ENCODE measurements at regions not wholly inside any gene's neighbourhood (a gene's known extent, or its start where the extent isn't known, plus 50 kb on each side); places are given as distances from the start of the nearest gene placed in this dataset.
"Not testable (repeated sequence)": the region's sequence is repeated elsewhere in the genome, so short reads cannot be mapped to it uniquely, and the experiment has no call there.

- no peak for DNase-seq
Observed at GRCh38 chr18:47669815-47670214, 260.6 kb downstream of the SMAD2 start.

DNA sequence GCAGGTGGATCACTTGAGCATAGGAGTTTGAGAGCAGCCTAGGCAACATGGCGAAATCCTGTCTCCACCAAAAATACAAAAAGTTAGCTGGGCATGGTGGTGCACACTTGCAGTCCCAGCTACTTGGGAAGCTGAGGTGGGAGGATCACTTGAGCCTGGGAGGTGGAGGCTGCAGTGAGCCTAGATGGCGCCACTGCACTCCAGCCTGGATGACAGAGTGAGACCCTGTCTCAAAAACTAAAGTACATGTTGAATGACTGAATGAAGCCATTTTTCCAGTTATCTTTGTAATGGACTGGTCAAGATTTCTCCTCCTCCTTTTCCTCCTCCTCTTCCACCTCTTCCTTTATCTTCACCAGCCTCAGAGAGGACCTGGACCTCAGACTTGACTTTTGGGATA lies 272.0 kb downstream of the SMAD2 start:
- no peak for DNase-seq

- no peak for DNase-seq
Observed at GRCh38 chr18:47654988-47655387, 275.5 kb downstream of the SMAD2 start.

- no peak for DNase-seq
Observed at GRCh38 chr18:47644896-47645295, 285.6 kb downstream of the SMAD2 start.

DNA sequence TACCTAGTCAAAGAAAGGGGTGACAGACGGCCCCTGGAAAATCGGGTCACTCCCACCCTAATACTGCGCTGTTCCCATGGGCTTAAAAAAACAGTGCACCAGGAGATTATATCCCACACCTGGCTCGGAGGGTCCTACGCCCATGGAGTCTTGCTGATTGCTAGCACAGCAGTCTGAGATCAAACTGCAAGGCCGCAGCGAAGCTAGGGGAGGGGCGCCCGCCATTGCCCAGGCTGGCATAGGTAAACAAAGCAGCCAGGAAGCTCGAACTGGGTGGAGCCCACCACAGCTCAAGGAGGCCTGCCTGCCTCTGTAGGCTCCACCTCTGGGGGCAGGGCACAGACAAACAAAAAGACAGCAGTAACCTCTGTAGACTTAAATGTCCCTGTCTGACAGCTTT lies 292.9 kb downstream of the SMAD2 start:
- not testable (repeated sequence) for DNase-seq

GRCh38 chr18:47635416-47635815 lies 295.0 kb downstream of the SMAD2 start:
- DNase-seq, result no peak

GRCh38 chr18:47632970-47633635 lies 297.4 kb downstream of the SMAD2 start:
- DNase-seq, result no peak

DNA sequence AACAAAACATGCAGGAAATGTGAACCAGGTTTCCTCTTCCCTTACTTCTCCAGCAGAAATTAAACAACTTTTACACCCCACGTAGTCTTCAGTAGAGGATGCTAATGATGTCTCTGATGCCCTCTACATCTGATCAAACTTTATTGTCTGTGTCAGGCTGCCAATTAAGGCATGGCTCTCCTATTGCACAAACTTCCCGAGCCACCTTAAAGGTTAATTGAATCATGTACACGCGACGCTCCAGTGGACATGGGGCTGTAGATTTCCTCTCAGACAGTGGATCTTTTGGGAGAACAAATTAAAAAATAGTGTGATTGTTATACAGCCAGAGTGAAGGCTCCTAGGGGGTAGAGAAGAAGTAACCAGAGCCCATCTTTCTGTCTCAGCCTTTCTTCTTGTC lies 301.6 kb downstream of the SMAD2 start:
- no peak for DNase-seq

DNA sequence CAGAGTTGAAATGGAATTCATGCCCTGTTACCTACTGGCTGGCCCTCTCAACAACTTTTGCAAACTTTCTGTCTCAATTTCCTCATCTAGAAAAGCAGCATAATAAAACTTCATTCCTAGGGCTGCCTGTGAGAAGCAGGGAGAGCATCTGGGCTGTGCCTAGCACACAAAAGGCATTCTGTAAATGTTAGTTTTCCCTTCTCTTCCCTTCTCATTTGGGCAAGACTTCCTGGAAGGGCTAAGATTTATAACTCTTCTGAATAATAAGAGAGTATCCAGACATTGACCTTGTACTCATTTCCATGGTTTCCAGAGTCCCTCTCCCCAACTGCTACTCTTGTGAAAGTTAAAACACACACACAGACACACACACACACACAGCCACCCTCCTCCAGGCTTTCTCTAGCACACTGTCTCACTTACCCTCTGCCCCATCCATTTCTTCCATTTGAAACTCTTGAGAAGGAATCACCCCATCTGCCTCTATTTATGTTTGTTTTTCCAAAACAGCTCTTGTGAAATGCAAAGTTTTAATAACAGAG lies 302.1 kb downstream of the SMAD2 start:
- no peak for DNase-seq

- no peak for DNase-seq
Observed at GRCh38 chr18:47627030-47627429, 303.4 kb downstream of the SMAD2 start.

- DNase-seq, result no peak
Observed at GRCh38 chr18:47619771-47620448, 310.5 kb downstream of the SMAD2 start.

- DNase-seq, result no peak
Observed at GRCh38 chr18:47618758-47619157, 311.7 kb downstream of the SMAD2 start.

DNA sequence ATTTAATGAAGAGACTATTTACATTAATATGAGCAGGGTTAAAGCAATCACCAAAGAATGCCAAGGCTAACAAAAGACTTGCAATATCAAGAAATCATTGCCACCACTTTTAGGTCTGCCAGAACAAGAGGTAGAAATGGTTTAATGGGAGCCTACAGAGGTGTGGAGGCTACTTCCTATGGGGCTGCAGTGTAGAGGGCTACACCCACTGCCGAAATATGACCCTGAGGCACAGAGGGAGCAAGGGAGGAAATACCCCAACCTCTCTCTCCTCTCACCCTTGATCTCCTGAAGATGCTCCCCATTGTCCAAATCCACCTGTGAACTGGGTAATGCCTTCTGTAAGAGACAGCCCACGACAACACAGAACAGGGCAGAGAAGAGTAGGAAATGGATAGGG lies 315.4 kb downstream of the SMAD2 start:
- no peak for DNase-seq

GRCh38 chr18:47613929-47614328 lies 316.5 kb downstream of the SMAD2 start:
- no peak for DNase-seq

DNA sequence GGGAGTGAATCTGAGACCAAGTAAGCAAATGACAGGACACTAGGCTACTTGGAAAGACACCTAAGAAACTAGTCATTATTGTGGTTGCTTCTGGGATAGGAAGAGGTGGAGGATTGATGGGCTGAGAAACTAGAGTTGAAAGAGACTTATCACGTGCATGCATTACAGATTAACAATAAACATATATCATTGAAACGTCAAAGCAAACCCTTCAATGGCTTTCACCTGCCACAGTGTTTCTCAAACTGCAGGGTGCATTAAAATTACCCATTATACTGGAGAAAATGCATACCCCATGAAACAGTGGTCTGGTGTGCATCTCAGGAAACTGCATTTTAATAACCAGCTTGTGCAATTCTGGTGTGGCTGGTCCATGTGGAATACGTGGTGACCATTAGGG lies 318.8 kb downstream of the SMAD2 start:
- DNase-seq, result no peak

- no peak for DNase-seq
Observed at GRCh38 chr18:47606526-47606925, 323.9 kb downstream of the SMAD2 start.

DNA sequence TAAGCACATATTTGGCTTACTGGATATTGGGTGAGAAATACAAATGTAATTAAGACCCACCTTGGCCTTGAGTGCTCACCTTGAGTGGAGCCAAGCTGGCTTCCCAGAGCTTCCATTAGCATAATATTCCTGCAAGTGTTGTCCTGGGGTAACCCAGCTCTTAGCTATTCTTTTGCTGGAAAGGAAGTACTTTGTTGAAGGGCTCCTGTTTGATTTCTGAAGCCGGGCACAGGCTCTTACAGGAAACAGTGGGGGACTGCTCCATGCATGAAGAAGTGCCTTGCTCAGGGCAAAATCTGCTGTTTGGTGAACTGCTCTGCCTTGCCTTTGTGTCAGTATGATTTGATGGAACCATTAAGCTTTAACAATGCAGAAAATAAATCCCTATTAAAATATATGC lies 325.4 kb downstream of the SMAD2 start:
- no peak for DNase-seq

DNA sequence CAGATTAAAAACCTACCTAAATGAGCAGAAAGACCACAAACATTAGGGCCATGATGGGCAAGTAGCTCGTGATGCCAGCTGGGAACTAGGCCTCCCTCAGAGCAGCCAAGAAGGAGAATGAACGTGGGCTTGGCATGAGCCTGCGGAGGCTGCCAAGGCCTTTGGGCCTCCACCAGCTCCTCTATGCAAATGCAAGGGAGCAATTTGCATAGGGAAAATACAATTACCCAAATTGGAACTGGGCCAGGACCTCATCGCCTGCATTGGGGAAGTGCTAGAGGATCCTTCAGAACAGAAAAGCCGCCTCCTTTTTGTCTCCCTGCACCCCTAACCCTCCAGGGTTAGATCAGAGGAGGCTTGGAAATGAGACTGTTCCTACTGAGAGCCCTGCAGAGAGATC lies 326.4 kb downstream of the SMAD2 start:
- no peak for DNase-seq

DNA sequence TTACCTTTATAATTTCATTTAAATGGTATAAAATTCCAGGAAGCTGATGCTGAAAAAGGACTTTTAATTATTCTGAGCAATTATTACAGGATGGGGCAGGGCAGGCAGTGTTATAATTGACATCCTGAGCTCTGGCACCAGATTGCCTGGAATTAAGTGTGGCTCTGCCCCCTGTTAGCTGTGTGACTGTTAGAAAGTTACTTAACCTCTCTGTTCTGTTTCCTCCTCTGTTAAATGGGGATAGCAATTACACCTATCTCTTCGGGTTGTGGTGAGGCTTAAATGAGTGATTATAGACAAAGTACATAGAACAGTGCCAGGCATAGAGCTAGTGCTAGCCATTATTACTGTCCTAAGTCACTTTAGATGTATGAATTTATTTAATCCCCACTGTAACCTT lies 327.3 kb downstream of the SMAD2 start:
- no peak for DNase-seq

DNA sequence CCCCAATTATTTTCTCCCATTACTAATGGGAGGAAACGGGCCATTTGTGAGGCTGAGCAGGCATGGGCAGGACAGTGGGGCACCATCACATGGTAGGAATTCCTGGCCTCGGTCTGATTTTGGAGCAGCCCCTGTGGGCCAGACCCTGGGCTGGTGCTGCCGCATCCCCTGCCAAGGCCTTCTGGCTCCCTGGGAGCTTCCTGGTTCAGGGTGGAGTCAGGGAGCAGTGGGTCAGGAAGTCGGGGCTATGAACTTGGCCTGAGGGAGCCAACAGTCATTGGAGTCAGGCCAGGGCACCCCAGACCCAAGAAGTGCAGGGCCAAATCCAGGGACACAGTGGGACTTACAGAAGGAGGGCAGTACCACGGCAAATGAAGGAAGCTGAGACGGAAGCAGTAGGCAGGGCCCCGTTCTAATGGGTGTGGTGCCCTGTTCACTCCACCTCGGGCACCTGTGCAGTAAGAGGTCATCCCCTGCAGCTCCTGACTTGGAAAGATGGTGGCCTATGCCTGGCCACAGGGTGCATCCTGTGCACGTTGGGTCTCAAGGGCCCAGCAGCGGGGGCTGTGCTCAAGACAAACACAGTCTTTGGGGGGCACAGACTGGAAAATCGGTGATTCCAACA lies 328.1 kb downstream of the SMAD2 start:
- no peak for DNase-seq

GRCh38 chr18:47601581-47602272 lies 328.7 kb downstream of the SMAD2 start:
- DNase-seq, result no peak

- DNase-seq, result no peak
Observed at GRCh38 chr18:47595831-47596501, 334.5 kb downstream of the SMAD2 start.

GRCh38 chr18:47594621-47595086 lies 335.8 kb downstream of the SMAD2 start:
- no peak for DNase-seq

All from KG1 (cell line).